Ascending aorta (tissue), 2 donors: ENCODE measurements at regions not wholly inside any gene's neighbourhood (a gene's known extent, or its start where the extent isn't known, plus 50 kb on each side); places are given as distances from the start of the nearest gene placed in this dataset.

Experiments
- DNase-seq, 2 donors: peaks; one replicate each; pipeline ENCODE4 v3.0.0-alpha.2; 2019; ENCODE audit warnings: low spot score in 2 of 2
- H3K27ac ChIP-seq, 2 donors: fragments of 200-600 bp; sonication (generic); one replicate each; pipeline ENCODE4 v1.5.1; 2016 to 2017; ENCODE audit warnings: mild to moderate bottlenecking in 1 of 2
- H3K27me3 ChIP-seq: fragments of 200-600 bp; sonication (generic); one replicate; pipeline ENCODE4 v1.5.1; 2017
- H3K36me3 ChIP-seq, 2 donors: fragments of 200-600 bp; sonication (generic); one replicate each; pipeline ENCODE4 v1.5.1; 2016
- H3K4me1 ChIP-seq, 2 donors: fragments of 200-600 bp; sonication (generic); one replicate each; pipeline ENCODE4 v1.5.1; 2016 to 2017; ENCODE audit warnings: mild to moderate bottlenecking in 1 of 2
- H3K4me3 ChIP-seq, 2 donors: fragments of 200-600 bp; sonication (generic); one replicate each; pipeline ENCODE4 v1.5.1; 2016 to 2017; ENCODE audit warnings: mild to moderate bottlenecking in 1 of 2
- H3K9me3 ChIP-seq, 2 donors: fragments of 200-600 bp; sonication (generic); one replicate each; pipeline ENCODE4 v1.5.1; 2016
- CTCF ChIP-seq, 3 experiments: fragments of 200-600 bp in 2 of 3; fragments of 450-650 bp in 1 of 3; sonication (generic) in 2 of 3; IDR thresholded peaks; one replicate each; pipeline ENCODE4 v1.5.1; 2016 to 2019; ENCODE audit warnings: antibody characterized with exemption in 3 of 3, mild to moderate bottlenecking in 1 of 3, moderate library complexity in 1 of 3
- intact Hi-C: fragments of 100-400 bp; cut with DNase I; formaldehyde crosslinking; loops from one replicate; pipeline ENCODE4 v1.15.1; 2023

DNA sequence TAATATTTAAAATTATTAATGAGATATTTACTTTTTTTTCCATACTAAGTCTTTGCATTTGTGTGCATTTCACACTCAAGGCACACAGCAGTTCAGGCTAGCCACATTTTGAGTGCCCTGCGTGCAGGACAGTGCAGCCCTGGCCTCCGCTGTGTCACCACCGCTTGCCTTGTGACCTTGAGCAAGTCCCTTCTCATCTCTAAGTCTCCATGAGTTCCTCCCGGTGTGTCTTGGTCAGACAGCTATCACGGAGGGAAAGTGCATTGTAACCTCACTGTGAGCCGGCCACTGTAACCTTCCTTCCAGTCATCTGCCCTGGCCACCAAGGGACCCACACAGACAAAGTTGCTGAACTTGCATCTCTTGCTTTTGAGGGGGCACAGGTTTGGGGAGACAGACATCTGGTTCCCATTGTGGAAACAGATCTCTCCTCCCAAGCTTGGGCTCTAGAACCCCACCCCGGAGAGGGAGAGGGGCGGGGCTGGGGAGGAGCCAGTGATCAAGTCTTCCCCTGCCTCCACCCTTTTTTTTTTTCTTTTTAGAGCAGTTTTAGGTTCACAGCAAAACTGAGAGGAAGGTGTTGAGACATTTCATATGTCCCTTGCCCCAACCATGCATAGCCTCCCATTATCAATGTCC, 96.8 kb downstream of the C9orf50 start:
- intact Hi-C loops: no loop called here
- Histone ChIP-seq H3K9me3 (no peaks in the 10 kb centered on the region), H3K27me3 (no peaks in the 10 kb centered on the region), H3K36me3 (no peaks in the 10 kb centered on the region), H3K27ac (no peak overlapping the region), H3K4me1 (no peaks in the 10 kb centered on the region), H3K4me3 (no peak overlapping the region)
- no peak for DNase-seq
- TF ChIP-seq CTCF (IDR thresholded peaks at IDR 0.05): no peak

- H3K27ac ChIP-seq: no peak overlapping the region
- peaks cover 0 to 11% of the 10 kb centered on the region in 2 donors for H3K9me3 ChIP-seq
- intact Hi-C loops: no loop called here
- no peaks in the 10 kb centered on the region for H3K36me3 ChIP-seq
- TF ChIP-seq CTCF (IDR thresholded peaks at IDR 0.05): no peak
- H3K4me1 ChIP-seq: no peaks in the 10 kb centered on the region
- H3K27me3 ChIP-seq: no peaks in the 10 kb centered on the region
- DNase-seq: no peak
- H3K4me3 ChIP-seq: no peak overlapping the region
These were observed 98.5 kb downstream of the C9orf50 start for GRCh38 chr9:129522351-129522750.

DNA sequence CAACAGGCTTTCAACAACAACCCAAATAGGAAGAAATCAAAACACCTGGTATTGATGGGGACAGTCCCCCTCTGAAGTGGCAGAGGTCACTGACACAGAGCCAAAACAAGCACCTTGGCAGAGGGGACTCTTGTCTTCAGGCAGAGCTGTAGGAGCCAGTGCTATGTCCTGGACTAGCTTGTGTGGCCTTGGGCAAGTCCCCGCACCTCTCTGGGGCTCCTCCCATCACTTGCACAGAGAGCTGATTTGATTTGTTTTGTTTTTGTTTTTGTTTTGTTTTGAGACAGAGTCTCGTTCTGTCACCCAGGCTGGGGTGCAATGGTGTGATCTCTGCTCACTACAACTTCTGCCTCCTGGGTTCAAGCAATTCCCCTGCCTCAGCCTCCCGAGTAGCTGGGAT, 100.8 kb downstream of the C9orf50 start:
- intact Hi-C loops: no loop called here
- H3K27me3 ChIP-seq: no peaks in the 10 kb centered on the region
- H3K27ac ChIP-seq: no peak overlapping the region
- TF ChIP-seq CTCF (IDR thresholded peaks at IDR 0.05): no peak
- H3K4me3 ChIP-seq: no peak overlapping the region
- H3K4me1 ChIP-seq: no peaks in the 10 kb centered on the region
- no peaks in the 10 kb centered on the region for H3K36me3 ChIP-seq
- peaks cover 0 to 11% of the 10 kb centered on the region in 2 donors for H3K9me3 ChIP-seq
- no peak for DNase-seq

DNA sequence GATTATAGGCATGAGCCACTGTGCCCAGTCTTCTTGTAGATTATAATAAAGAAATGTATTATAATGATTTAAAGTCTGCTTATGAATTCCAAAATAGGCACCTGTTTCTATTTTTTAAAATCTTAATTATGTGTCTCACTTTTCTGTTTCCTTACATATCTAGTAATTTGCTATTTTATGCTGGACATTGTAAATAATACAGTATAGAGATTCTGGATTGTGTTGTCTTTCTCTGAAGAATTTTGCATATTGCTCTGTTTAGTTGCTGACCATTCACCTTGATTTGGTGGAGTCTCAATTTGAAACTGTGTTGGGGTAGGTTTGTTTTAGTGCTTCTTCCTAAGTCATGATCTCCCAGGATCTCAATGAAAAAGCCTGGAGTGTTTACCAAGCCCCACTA, 102.8 kb downstream of the C9orf50 start:
- Histone ChIP-seq H3K9me3 (peaks cover 5 to 20% of the 10 kb centered on the region in 2 donors), H3K4me3 (no peak overlapping the region), H3K27ac (no peak overlapping the region), H3K27me3 (no peaks in the 10 kb centered on the region), H3K4me1 (no peaks in the 10 kb centered on the region), H3K36me3 (no peaks in the 10 kb centered on the region)
- intact Hi-C loops: no loop called here
- no peak for TF ChIP-seq CTCF (IDR thresholded peaks at IDR 0.05)
- no peak for DNase-seq

GRCh38 chr9:129517006-129517405, 103.9 kb downstream of the C9orf50 start:
- no peaks in the 10 kb centered on the region for H3K4me1 ChIP-seq
- H3K27me3 ChIP-seq: no peaks in the 10 kb centered on the region
- peaks cover 5 to 25% of the 10 kb centered on the region in 2 donors for H3K9me3 ChIP-seq
- H3K27ac ChIP-seq: no peak overlapping the region
- no peak for TF ChIP-seq CTCF (IDR thresholded peaks at IDR 0.05)
- DNase-seq: no peak
- H3K4me3 ChIP-seq: no peak overlapping the region
- intact Hi-C loops: no loop called here
- no peaks in the 10 kb centered on the region for H3K36me3 ChIP-seq

DNA sequence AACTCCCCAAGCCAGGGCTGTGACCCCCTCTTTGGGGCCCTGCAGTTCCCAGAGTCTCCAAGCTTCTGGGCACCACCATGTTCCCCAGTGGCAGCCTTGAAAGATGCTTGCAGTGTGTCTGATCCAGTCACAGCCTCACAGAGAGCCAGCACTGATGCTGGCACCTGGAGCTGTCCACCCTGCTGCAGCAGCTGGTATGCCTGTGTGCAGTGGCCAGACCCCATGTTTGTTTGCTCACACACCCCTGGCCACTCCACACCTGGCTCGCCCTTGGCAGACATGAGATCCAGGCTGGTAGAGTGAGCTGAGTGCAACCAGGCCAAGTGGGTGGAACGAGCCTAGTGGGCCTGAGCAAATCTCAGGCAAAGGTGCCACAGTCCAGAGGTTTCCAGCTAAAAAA, 106.0 kb downstream of the C9orf50 start:
- no peaks in the 10 kb centered on the region for H3K36me3 ChIP-seq
- intact Hi-C loops: no loop called here
- no peak for TF ChIP-seq CTCF (IDR thresholded peaks at IDR 0.05)
- H3K4me3 ChIP-seq: no peak overlapping the region
- H3K27me3 ChIP-seq: no peaks in the 10 kb centered on the region
- peaks cover 10 to 43% of the 10 kb centered on the region in 2 donors for H3K9me3 ChIP-seq
- no peaks in the 10 kb centered on the region for H3K4me1 ChIP-seq
- no peak overlapping the region for H3K27ac ChIP-seq
- DNase-seq: no peak
